C4-2B (cell line): ENCODE measurements at regions not wholly inside any gene's neighbourhood (a gene's known extent, or its start where the extent isn't known, plus 50 kb on each side); places are given as distances from the start of the nearest gene placed in this dataset.

ENCODE experiments used
- ZFX ChIP-seq: fragments of 450-650 bp; IDR thresholded peaks from 2 replicates; pipeline ENCODE4 v1.6.1; 2017
- TF ChIP-seq, protein P1 (sequence below): fragments of 450-650 bp; conservative IDR thresholded peaks from 2 replicates; pipeline ENCODE4 v1.5.1; 2017; ENCODE audit warnings: mild to moderate bottlenecking

DNA sequence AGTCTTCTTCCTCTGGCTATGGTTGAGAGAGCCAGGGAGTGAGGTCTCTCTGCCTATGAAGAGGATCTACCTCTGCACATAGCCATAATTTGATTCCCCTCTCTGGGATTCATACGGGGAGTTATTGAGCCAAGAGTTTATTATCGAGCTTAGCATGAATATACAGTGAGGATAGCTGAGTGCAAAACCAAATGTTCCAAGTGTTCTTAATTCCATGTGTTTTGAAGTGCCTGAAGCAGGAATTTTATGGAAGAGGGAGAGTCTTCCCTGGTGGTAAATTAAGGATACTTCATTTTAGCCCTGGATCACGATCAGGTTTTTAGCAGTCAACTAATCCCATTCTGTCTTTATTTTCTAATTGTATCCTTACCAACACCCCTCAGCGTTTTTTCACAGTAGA lies 270.6 kb downstream of the C1D start:
- TF ChIP-seq, protein P1, sequence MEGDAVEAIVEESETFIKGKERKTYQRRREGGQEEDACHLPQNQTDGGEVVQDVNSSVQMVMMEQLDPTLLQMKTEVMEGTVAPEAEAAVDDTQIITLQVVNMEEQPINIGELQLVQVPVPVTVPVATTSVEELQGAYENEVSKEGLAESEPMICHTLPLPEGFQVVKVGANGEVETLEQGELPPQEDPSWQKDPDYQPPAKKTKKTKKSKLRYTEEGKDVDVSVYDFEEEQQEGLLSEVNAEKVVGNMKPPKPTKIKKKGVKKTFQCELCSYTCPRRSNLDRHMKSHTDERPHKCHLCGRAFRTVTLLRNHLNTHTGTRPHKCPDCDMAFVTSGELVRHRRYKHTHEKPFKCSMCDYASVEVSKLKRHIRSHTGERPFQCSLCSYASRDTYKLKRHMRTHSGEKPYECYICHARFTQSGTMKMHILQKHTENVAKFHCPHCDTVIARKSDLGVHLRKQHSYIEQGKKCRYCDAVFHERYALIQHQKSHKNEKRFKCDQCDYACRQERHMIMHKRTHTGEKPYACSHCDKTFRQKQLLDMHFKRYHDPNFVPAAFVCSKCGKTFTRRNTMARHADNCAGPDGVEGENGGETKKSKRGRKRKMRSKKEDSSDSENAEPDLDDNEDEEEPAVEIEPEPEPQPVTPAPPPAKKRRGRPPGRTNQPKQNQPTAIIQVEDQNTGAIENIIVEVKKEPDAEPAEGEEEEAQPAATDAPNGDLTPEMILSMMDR, result no peak
- no peak for TF ChIP-seq ZFX
